Nephron (organoid): ENCODE measurements at regions not wholly inside any gene's neighbourhood (a gene's known extent, or its start where the extent isn't known, plus 50 kb on each side); places are given as distances from the start of the nearest gene placed in this dataset.

Source experiments
- H3K27ac Mint-ChIP-seq, 3 experiments: 2 replicates each; pipeline ENCODE4 v1.8.0; 2020; ENCODE audit warnings: mixed read lengths in 3 of 3, mild to moderate bottlenecking in 2 of 3, moderate library complexity in 1 of 3
- H3K27me3 Mint-ChIP-seq: 2 replicates; pipeline ENCODE4 v1.8.0; 2021; ENCODE audit warnings: low read depth, mild to moderate bottlenecking, moderate library complexity, mixed read lengths
- H3K36me3 Mint-ChIP-seq: 2 replicates; pipeline ENCODE4 v1.8.0; 2020; ENCODE audit warnings: low read depth, mixed read lengths
- H3K4me1 Mint-ChIP-seq: 2 replicates; pipeline ENCODE4 v1.8.0; 2020; ENCODE audit warnings: mixed read lengths
- H3K4me3 Mint-ChIP-seq, 3 experiments: 2 replicates each; pipeline ENCODE4 v1.8.0; 2020; ENCODE audit warnings: mild to moderate bottlenecking in 3 of 3, mixed read lengths in 3 of 3, moderate library complexity in 2 of 3
- H3K9me3 Mint-ChIP-seq: 2 replicates; pipeline ENCODE4 v1.8.0; 2020; ENCODE audit warnings: mixed read lengths
- CTCF ChIP-seq, 3 experiments: fragments of 200-600 bp; sonication (generic); IDR thresholded peaks; one replicate each; pipeline ENCODE4 v1.5.0; 2021; ENCODE audit warnings: antibody characterized with exemption in 3 of 3; ENCODE audit not compliant: unreplicated experiment in 3 of 3

- no peak for TF ChIP-seq CTCF (IDR thresholded peaks at IDR 0.05; ENCODE audit: unreplicated experiment in 3 of 3)
- Mint-ChIP-seq H3K4me3 (no peak overlapping the region), H3K27me3 (no peaks in the 10 kb centered on the region), H3K9me3 (no peaks in the 10 kb centered on the region), H3K4me1 (peaks cover 40% of the 10 kb centered on the region), H3K27ac (no peak overlapping the region), H3K36me3 (peaks cover 6% of the 10 kb centered on the region)
Observed at GRCh38 chr4:129342819-129343408, 247.0 kb downstream of the C4orf33 start.

- no peaks in the 10 kb centered on the region for H3K9me3 Mint-ChIP-seq
- H3K4me1 Mint-ChIP-seq, result peaks cover 40% of the 10 kb centered on the region
- no peak overlapping the region for H3K4me3 Mint-ChIP-seq
- no peak overlapping the region for H3K27ac Mint-ChIP-seq
- H3K27me3 Mint-ChIP-seq, result no peaks in the 10 kb centered on the region
- peak; percentile 62 to 74 (median 71) for TF ChIP-seq CTCF (IDR thresholded peaks at IDR 0.05; ENCODE audit: unreplicated experiment in 3 of 3)
- no peaks in the 10 kb centered on the region for H3K36me3 Mint-ChIP-seq
Observed at GRCh38 chr4:129344058-129344457, 248.1 kb downstream of the C4orf33 start.

- H3K9me3 Mint-ChIP-seq, result no peaks in the 10 kb centered on the region
- H3K4me3 Mint-ChIP-seq, result no peak overlapping the region
- no peaks in the 10 kb centered on the region for H3K27me3 Mint-ChIP-seq
- H3K4me1 Mint-ChIP-seq, result peaks cover 40% of the 10 kb centered on the region
- TF ChIP-seq CTCF (IDR thresholded peaks at IDR 0.05; ENCODE audit: unreplicated experiment in 3 of 3), result no peak
- H3K36me3 Mint-ChIP-seq, result no peaks in the 10 kb centered on the region
- peak overlapping the region; percentile 19 to 85 (median 29) for H3K27ac Mint-ChIP-seq
Observed at GRCh38 chr4:129345609-129346008, 249.7 kb downstream of the C4orf33 start.

GRCh38 chr4:129346036-129346435 is 250.1 kb downstream of the C4orf33 start:
- Mint-ChIP-seq H3K36me3 (no peaks in the 10 kb centered on the region), H3K27ac (peak overlapping the region in 2 of 3 experiments; percentile 19 to 85), H3K4me3 (no peak overlapping the region), H3K9me3 (no peaks in the 10 kb centered on the region), H3K4me1 (peaks cover 40% of the 10 kb centered on the region), H3K27me3 (no peaks in the 10 kb centered on the region)
- no peak for TF ChIP-seq CTCF (IDR thresholded peaks at IDR 0.05; ENCODE audit: unreplicated experiment in 3 of 3)

- Mint-ChIP-seq H3K36me3 (no peaks in the 10 kb centered on the region), H3K4me1 (peaks cover 40% of the 10 kb centered on the region), H3K27ac (peak overlapping the region in 2 of 3 experiments; percentile 25 to 32), H3K9me3 (no peaks in the 10 kb centered on the region), H3K4me3 (no peak overlapping the region), H3K27me3 (no peaks in the 10 kb centered on the region)
- TF ChIP-seq CTCF (IDR thresholded peaks at IDR 0.05; ENCODE audit: unreplicated experiment in 3 of 3), result no peak
Observed at GRCh38 chr4:129346734-129347133, 250.8 kb downstream of the C4orf33 start.
